ENCODE measurements at regions not wholly inside any gene's neighbourhood (a gene's known extent, or its start where the extent isn't known, plus 50 kb on each side); places are given as distances from the start of the nearest gene placed in this dataset.
A peak's percentile ranks its signal among the peaks of the same experiment; 100 is the strongest.

DNA sequence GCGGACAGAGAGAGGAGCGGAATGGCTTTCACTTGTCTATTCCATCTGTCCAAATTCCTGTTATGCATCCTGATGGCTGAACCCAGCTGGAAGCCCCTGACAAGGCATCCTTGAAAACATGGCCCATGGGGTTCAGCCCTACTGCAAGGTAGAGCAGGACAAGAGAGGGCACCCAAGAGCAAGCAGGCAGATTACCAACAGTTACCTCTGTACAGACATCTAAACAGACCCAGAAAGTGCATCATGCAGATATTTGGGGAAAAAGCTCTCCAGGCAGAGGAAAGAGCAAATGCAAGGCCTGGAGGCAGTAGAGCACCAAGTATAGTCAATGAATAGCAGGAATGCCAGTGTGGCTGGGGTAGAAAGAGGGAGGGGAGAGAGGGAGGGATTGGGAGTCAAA, 407.5 kb downstream of the PCNX1 start:
- TF ChIP-seq POLR2AphosphoS5 (IDR thresholded peaks at IDR 0.05) (no peak), EP300 (IDR thresholded peaks at IDR 0.05; ENCODE audit: low read depth) (no peak), POLR2A (IDR thresholded peaks at IDR 0.05) (no peak)
- TF ChIP-seq, protein P1, sequence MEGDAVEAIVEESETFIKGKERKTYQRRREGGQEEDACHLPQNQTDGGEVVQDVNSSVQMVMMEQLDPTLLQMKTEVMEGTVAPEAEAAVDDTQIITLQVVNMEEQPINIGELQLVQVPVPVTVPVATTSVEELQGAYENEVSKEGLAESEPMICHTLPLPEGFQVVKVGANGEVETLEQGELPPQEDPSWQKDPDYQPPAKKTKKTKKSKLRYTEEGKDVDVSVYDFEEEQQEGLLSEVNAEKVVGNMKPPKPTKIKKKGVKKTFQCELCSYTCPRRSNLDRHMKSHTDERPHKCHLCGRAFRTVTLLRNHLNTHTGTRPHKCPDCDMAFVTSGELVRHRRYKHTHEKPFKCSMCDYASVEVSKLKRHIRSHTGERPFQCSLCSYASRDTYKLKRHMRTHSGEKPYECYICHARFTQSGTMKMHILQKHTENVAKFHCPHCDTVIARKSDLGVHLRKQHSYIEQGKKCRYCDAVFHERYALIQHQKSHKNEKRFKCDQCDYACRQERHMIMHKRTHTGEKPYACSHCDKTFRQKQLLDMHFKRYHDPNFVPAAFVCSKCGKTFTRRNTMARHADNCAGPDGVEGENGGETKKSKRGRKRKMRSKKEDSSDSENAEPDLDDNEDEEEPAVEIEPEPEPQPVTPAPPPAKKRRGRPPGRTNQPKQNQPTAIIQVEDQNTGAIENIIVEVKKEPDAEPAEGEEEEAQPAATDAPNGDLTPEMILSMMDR (IDR thresholded peaks at IDR 0.05) = no peak
- intact Hi-C loops (cut with DNase I; ENCODE audit: low total_unique reads) = no loop called here
- no peak for DNase-seq
- Histone ChIP-seq H3K4me3 (no peak overlapping the region), H3K9me3 (no peaks in the 10 kb centered on the region), H3K4me1 (peaks cover 0 to 3% (median 0%) of the 10 kb centered on the region in 4 donors), H3K27me3 (no peaks in the 10 kb centered on the region), H3K27ac (no peak overlapping the region), H3K36me3 (no peaks in the 10 kb centered on the region)
- in situ Hi-C loops (cut with MboI; ENCODE audit: low pct_ligation_motif_present in 1 of 4, low pct_unique_long_range_greater_than_20kb in 1 of 4, low sequenced_read_pairs in 3 of 4) = loop anchor here in 2 of 4 donors (25.0 kb wide), 2 partner anchors 177 to 423 kb away; no protein-coding TSS in a partner anchor
- 97% methylated on average over 2 of the region's 2 CpGs; no CpG with 5 or more reads in 1 of the 2 donors for WGBS, 2 donors (ENCODE audit: low coverage in 1 of 2)

DNA sequence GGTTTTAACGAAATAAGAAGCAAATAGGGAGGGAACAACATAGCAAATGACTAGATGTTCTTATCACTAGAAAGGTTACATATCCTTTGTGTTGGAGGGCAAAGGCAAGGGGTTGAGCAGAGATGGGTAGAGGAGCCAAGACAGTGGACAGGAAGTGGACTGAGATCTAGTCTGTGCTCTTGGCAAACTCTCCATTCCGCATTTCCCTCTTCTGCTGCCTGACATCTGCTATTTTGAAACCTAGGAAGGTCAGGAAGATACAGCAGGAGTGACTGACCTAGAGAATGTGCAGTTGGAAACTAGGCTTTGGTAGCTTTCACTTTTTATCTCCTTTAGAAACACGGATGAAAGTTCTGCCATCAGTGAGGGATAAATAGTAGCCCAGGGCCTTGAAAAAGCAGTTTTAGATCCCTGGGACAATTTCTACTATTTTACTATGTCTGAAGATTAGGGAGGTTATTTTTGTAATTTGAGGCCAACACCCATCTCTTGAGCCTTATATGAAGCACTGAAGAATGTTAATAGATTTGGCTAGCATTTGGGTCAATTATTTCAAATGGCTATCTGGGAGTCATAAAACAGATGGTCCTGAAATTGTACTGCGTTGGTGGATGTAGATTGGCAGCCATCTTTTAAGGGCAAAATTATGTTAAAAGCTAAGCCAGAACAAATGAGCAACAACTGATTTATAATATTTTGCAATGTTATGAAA, 410.3 kb downstream of the PCNX1 start:
- no peak for DNase-seq
- peaks cover 0 to 13% (median 7%) of the 10 kb centered on the region in 4 donors for H3K4me1 ChIP-seq
- intact Hi-C loops (cut with DNase I; ENCODE audit: low total_unique reads) (no loop called here), in situ Hi-C loops (cut with MboI; ENCODE audit: low pct_ligation_motif_present in 1 of 4, low pct_unique_long_range_greater_than_20kb in 1 of 4, low sequenced_read_pairs in 3 of 4) (loop anchor here in 2 of 4 donors (25.0 kb wide), 2 partner anchors 180 to 420 kb away; no protein-coding TSS in a partner anchor)
- no peaks in the 10 kb centered on the region for H3K27me3 ChIP-seq
- no peaks in the 10 kb centered on the region for H3K9me3 ChIP-seq
- H3K4me3 ChIP-seq = no peak overlapping the region
- no peak overlapping the region for H3K27ac ChIP-seq
- H3K36me3 ChIP-seq = no peaks in the 10 kb centered on the region
- TF ChIP-seq POLR2A (IDR thresholded peaks at IDR 0.05) = no peak
- TF ChIP-seq, protein P1 (IDR thresholded peaks at IDR 0.05) = no peak
- TF ChIP-seq POLR2AphosphoS5 (IDR thresholded peaks at IDR 0.05) = no peak
- no peak for TF ChIP-seq EP300 (IDR thresholded peaks at IDR 0.05; ENCODE audit: low read depth)
- 81% methylated on average over 4 of the region's 4 CpGs for WGBS, 2 donors (ENCODE audit: low coverage in 1 of 2)

DNA sequence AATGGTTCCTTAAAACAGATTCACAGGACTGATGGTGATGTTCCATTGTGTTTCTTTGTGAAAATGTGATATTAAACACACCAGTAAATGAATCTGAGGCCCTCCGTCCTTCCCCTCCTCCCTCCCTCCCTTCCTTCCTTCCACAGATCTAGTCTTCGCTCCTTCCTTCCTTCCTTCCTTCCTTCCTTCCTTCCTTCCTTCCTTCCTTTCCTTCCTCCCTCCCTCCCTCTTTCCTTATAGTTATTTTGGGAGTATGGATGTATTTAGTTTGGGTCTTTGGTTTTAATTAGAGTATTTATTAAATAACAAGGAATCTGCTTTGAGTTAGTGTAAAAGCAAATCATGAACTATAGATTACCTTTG, 410.8 kb downstream of the PCNX1 start:
- Histone ChIP-seq H3K36me3 (no peaks in the 10 kb centered on the region), H3K4me3 (no peak overlapping the region), H3K27ac (no peak overlapping the region), H3K9me3 (no peaks in the 10 kb centered on the region), H3K4me1 (peaks cover 4 to 18% (median 12%) of the 10 kb centered on the region in 4 donors), H3K27me3 (no peaks in the 10 kb centered on the region)
- no peak for TF ChIP-seq EP300 (IDR thresholded peaks at IDR 0.05; ENCODE audit: low read depth)
- TF ChIP-seq POLR2A (IDR thresholded peaks at IDR 0.05) = no peak
- TF ChIP-seq, protein P1 (IDR thresholded peaks at IDR 0.05) = no peak
- TF ChIP-seq POLR2AphosphoS5 (IDR thresholded peaks at IDR 0.05) = no peak
- WGBS, 2 donors (ENCODE audit: low coverage in 1 of 2) = 79 to 87% methylated on average over 2 of the region's 2 CpGs
- intact Hi-C loops (cut with DNase I; ENCODE audit: low total_unique reads) (no loop called here), in situ Hi-C loops (cut with MboI; ENCODE audit: low pct_ligation_motif_present in 1 of 4, low pct_unique_long_range_greater_than_20kb in 1 of 4, low sequenced_read_pairs in 3 of 4) (loop anchor here in 2 of 4 donors (25.0 kb wide), 2 partner anchors 181 to 419 kb away; no protein-coding TSS in a partner anchor)
- DNase-seq = no peak

DNA sequence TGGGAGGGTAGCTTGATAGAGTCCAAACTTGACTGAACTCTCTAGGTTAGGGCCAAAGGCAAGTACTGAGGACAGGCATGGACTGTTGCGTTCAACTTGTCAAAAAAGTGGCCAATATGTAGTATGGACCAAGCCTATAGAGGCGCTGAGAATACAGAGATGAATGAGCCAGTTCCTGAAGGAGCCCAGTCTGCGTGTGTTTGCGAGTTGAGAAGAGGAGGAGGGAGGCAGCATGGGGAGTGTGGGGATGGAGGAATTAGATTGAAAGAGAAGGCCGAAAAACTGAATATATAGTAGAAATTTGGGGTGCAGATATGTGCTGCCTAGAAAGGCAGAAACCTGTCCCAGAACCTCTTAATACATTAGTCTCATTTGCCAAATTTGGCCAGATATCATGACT, 412.4 kb downstream of the PCNX1 start:
- no peak for DNase-seq
- TF ChIP-seq POLR2A (IDR thresholded peaks at IDR 0.05) (no peak), EP300 (IDR thresholded peaks at IDR 0.05; ENCODE audit: low read depth) (no peak), POLR2AphosphoS5 (IDR thresholded peaks at IDR 0.05) (no peak)
- TF ChIP-seq, protein P1 (IDR thresholded peaks at IDR 0.05) = no peak
- intact Hi-C loops (cut with DNase I; ENCODE audit: low total_unique reads) (no loop called here), in situ Hi-C loops (cut with MboI; ENCODE audit: low pct_ligation_motif_present in 1 of 4, low pct_unique_long_range_greater_than_20kb in 1 of 4, low sequenced_read_pairs in 3 of 4) (loop anchor here in 2 of 4 donors (25.0 kb wide), 2 partner anchors 182 to 418 kb away; no protein-coding TSS in a partner anchor)
- peak overlapping the region; percentile 95 to 98 (median 98) for H3K27ac ChIP-seq
- 5 to 16% methylated on average over 4 to 5 of the region's 5 CpGs for WGBS, 2 donors (ENCODE audit: low coverage in 1 of 2)
- peaks cover 5 to 34% (median 19%) of the 10 kb centered on the region in 4 donors for H3K4me1 ChIP-seq
- no peaks in the 10 kb centered on the region for H3K9me3 ChIP-seq
- H3K27me3 ChIP-seq = no peaks in the 10 kb centered on the region
- H3K36me3 ChIP-seq = no peaks in the 10 kb centered on the region
- H3K4me3 ChIP-seq = peak overlapping the region; percentile 75 to 98 (median 82)

Measured in transverse colon (tissue), 4 donors.